ENCODE measurements at regions not wholly inside any gene's neighbourhood (a gene's known extent, or its start where the extent isn't known, plus 50 kb on each side); places are given as distances from the start of the nearest gene placed in this dataset.

- 99% methylated on average over 2 of the region's 2 CpGs for WGBS
- H3K18ac ChIP-seq (ENCODE audit: low read depth in 1 of 2, low read length in 2 of 2) = no peak overlapping the region
- H2BK120ac ChIP-seq (ENCODE audit: low read depth, low read length) = no peak overlapping the region
- H3K4me3 ChIP-seq (ENCODE audit: insufficient read depth in 1 of 2, low read depth in 1 of 2, low read length in 2 of 2) = no peak overlapping the region
- no peak overlapping the region for H3K14ac ChIP-seq (ENCODE audit: low read length in 2 of 2)
- H3K4me2 ChIP-seq (ENCODE audit: low read length, poor library complexity, severe bottlenecking) = no peak overlapping the region
- H2BK15ac ChIP-seq (ENCODE audit: low read depth, poor library complexity, severe bottlenecking) = no peak overlapping the region
- no peak overlapping the region for H3K4ac ChIP-seq (ENCODE audit: low read depth in 1 of 2, low read length in 2 of 2)
- H4K8ac ChIP-seq (ENCODE audit: low read length) = no peak overlapping the region
- H3K36me3 ChIP-seq (ENCODE audit: control insufficient read depth in 1 of 2, insufficient read depth in 2 of 2, low read depth in 1 of 2, low read length in 2 of 2) = no peaks in the 10 kb centered on the region
- no peak for DNase-seq
- no peaks in the 10 kb centered on the region for H3K9me3 ChIP-seq (ENCODE audit: control insufficient read depth, low read length)
- no peaks in the 10 kb centered on the region for H3K27me3 ChIP-seq (ENCODE audit: control insufficient read depth in 1 of 2, insufficient read depth in 1 of 2, low read length in 2 of 2)
- no peak overlapping the region for H4K91ac ChIP-seq (ENCODE audit: low read length)
- no peak overlapping the region for H2BK12ac ChIP-seq (ENCODE audit: low read length in 2 of 2)
- H3K27ac ChIP-seq (ENCODE audit: low read length, poor library complexity, severe bottlenecking) = no peak overlapping the region
- H2AFZ ChIP-seq (ENCODE audit: low read depth, low read length) = no peak overlapping the region
- H3K79me1 ChIP-seq (replicated peaks; ENCODE audit: low read length, poor library complexity, severe bottlenecking) = no peaks in the 10 kb centered on the region
- H2BK5ac ChIP-seq (ENCODE audit: low read depth, low read length, poor library complexity, severe bottlenecking) = no peak overlapping the region
- H3K4me1 ChIP-seq (ENCODE audit: control insufficient read depth, insufficient read depth, low read depth, low read length) = no peaks in the 10 kb centered on the region
- H2AK5ac ChIP-seq (ENCODE audit: low read length, severe bottlenecking) = no peak overlapping the region
- H3K23ac ChIP-seq (ENCODE audit: low read length in 2 of 2) = no peak overlapping the region
- H3K9ac ChIP-seq (ENCODE audit: low read length) = no peak overlapping the region
Measured at GRCh38 chr11:104529906-104530305, 366.0 kb upstream of the PDGFD start.

GRCh38 chr11:104529213-104529612 is 365.3 kb upstream of the PDGFD start:
- H3K27ac ChIP-seq (ENCODE audit: low read length, poor library complexity, severe bottlenecking) = no peak overlapping the region
- H3K4ac ChIP-seq (ENCODE audit: low read depth in 1 of 2, low read length in 2 of 2) = no peak overlapping the region
- no peak overlapping the region for H4K91ac ChIP-seq (ENCODE audit: low read length)
- H2BK5ac ChIP-seq (ENCODE audit: low read depth, low read length, poor library complexity, severe bottlenecking) = no peak overlapping the region
- no peaks in the 10 kb centered on the region for H3K36me3 ChIP-seq (ENCODE audit: control insufficient read depth in 1 of 2, insufficient read depth in 2 of 2, low read depth in 1 of 2, low read length in 2 of 2)
- no peak for DNase-seq
- no peak overlapping the region for H2AFZ ChIP-seq (ENCODE audit: low read depth, low read length)
- H3K9me3 ChIP-seq (ENCODE audit: control insufficient read depth, low read length) = no peaks in the 10 kb centered on the region
- WGBS = no CpG with 5 or more reads among the region's 1 CpG
- no peak overlapping the region for H3K18ac ChIP-seq (ENCODE audit: low read depth in 1 of 2, low read length in 2 of 2)
- H2BK120ac ChIP-seq (ENCODE audit: low read depth, low read length) = no peak overlapping the region
- no peaks in the 10 kb centered on the region for H3K4me1 ChIP-seq (ENCODE audit: control insufficient read depth, insufficient read depth, low read depth, low read length)
- no peak overlapping the region for H3K14ac ChIP-seq (ENCODE audit: low read length in 2 of 2)
- H2AK5ac ChIP-seq (ENCODE audit: low read length, severe bottlenecking) = no peak overlapping the region
- H3K23ac ChIP-seq (ENCODE audit: low read length in 2 of 2) = no peak overlapping the region
- H3K4me2 ChIP-seq (ENCODE audit: low read length, poor library complexity, severe bottlenecking) = no peak overlapping the region
- H2BK15ac ChIP-seq (ENCODE audit: low read depth, poor library complexity, severe bottlenecking) = no peak overlapping the region
- no peak overlapping the region for H3K4me3 ChIP-seq (ENCODE audit: insufficient read depth in 1 of 2, low read depth in 1 of 2, low read length in 2 of 2)
- H3K27me3 ChIP-seq (ENCODE audit: control insufficient read depth in 1 of 2, insufficient read depth in 1 of 2, low read length in 2 of 2) = no peaks in the 10 kb centered on the region
- H2BK12ac ChIP-seq (ENCODE audit: low read length in 2 of 2) = no peak overlapping the region
- no peak overlapping the region for H3K9ac ChIP-seq (ENCODE audit: low read length)
- H3K79me1 ChIP-seq (replicated peaks; ENCODE audit: low read length, poor library complexity, severe bottlenecking) = no peaks in the 10 kb centered on the region
- no peak overlapping the region for H4K8ac ChIP-seq (ENCODE audit: low read length)

GRCh38 chr11:104526006-104526405 is 362.1 kb upstream of the PDGFD start:
- Histone ChIP-seq H3K4me2 (ENCODE audit: low read length, poor library complexity, severe bottlenecking) (no peak overlapping the region), H2BK120ac (ENCODE audit: low read depth, low read length) (no peak overlapping the region), H2BK15ac (ENCODE audit: low read depth, poor library complexity, severe bottlenecking) (no peak overlapping the region), H3K9ac (ENCODE audit: low read length) (no peak overlapping the region), H3K23ac (ENCODE audit: low read length in 2 of 2) (no peak overlapping the region), H3K14ac (ENCODE audit: low read length in 2 of 2) (no peak overlapping the region), H3K4ac (ENCODE audit: low read depth in 1 of 2, low read length in 2 of 2) (no peak overlapping the region), H2BK5ac (ENCODE audit: low read depth, low read length, poor library complexity, severe bottlenecking) (no peak overlapping the region), H3K18ac (ENCODE audit: low read depth in 1 of 2, low read length in 2 of 2) (no peak overlapping the region), H3K79me1 (replicated peaks; ENCODE audit: low read length, poor library complexity, severe bottlenecking) (no peaks in the 10 kb centered on the region), H3K27me3 (ENCODE audit: control insufficient read depth in 1 of 2, insufficient read depth in 1 of 2, low read length in 2 of 2) (no peaks in the 10 kb centered on the region), H3K27ac (ENCODE audit: low read length, poor library complexity, severe bottlenecking) (no peak overlapping the region), H3K4me1 (ENCODE audit: control insufficient read depth, insufficient read depth, low read depth, low read length) (no peaks in the 10 kb centered on the region), H4K91ac (ENCODE audit: low read length) (no peak overlapping the region), H3K9me3 (ENCODE audit: control insufficient read depth, low read length) (no peaks in the 10 kb centered on the region), H4K8ac (ENCODE audit: low read length) (no peak overlapping the region), H3K36me3 (ENCODE audit: control insufficient read depth in 1 of 2, insufficient read depth in 2 of 2, low read depth in 1 of 2, low read length in 2 of 2) (no peaks in the 10 kb centered on the region), H2AK5ac (ENCODE audit: low read length, severe bottlenecking) (no peak overlapping the region), H2AFZ (ENCODE audit: low read depth, low read length) (no peak overlapping the region), H3K4me3 (ENCODE audit: insufficient read depth in 1 of 2, low read depth in 1 of 2, low read length in 2 of 2) (no peak overlapping the region), H2BK12ac (ENCODE audit: low read length in 2 of 2) (no peak overlapping the region)
- WGBS = 71% methylated on average over 1 of the region's 2 CpGs
- DNase-seq = no peak

- Histone ChIP-seq H3K36me3 (ENCODE audit: control insufficient read depth in 1 of 2, insufficient read depth in 2 of 2, low read depth in 1 of 2, low read length in 2 of 2) (no peaks in the 10 kb centered on the region), H2BK15ac (ENCODE audit: low read depth, poor library complexity, severe bottlenecking) (no peak overlapping the region), H3K14ac (ENCODE audit: low read length in 2 of 2) (no peak overlapping the region), H3K23ac (ENCODE audit: low read length in 2 of 2) (no peak overlapping the region), H2AK5ac (ENCODE audit: low read length, severe bottlenecking) (no peak overlapping the region), H4K8ac (ENCODE audit: low read length) (no peak overlapping the region), H2BK5ac (ENCODE audit: low read depth, low read length, poor library complexity, severe bottlenecking) (no peak overlapping the region), H3K4me3 (ENCODE audit: insufficient read depth in 1 of 2, low read depth in 1 of 2, low read length in 2 of 2) (no peak overlapping the region), H2BK12ac (ENCODE audit: low read length in 2 of 2) (no peak overlapping the region), H3K4me2 (ENCODE audit: low read length, poor library complexity, severe bottlenecking) (no peak overlapping the region), H3K9me3 (ENCODE audit: control insufficient read depth, low read length) (no peaks in the 10 kb centered on the region), H3K18ac (ENCODE audit: low read depth in 1 of 2, low read length in 2 of 2) (no peak overlapping the region), H3K79me1 (replicated peaks; ENCODE audit: low read length, poor library complexity, severe bottlenecking) (no peaks in the 10 kb centered on the region), H3K4me1 (ENCODE audit: control insufficient read depth, insufficient read depth, low read depth, low read length) (no peaks in the 10 kb centered on the region), H4K91ac (ENCODE audit: low read length) (no peak overlapping the region), H2AFZ (ENCODE audit: low read depth, low read length) (no peak overlapping the region), H3K27me3 (ENCODE audit: control insufficient read depth in 1 of 2, insufficient read depth in 1 of 2, low read length in 2 of 2) (no peaks in the 10 kb centered on the region), H3K4ac (ENCODE audit: low read depth in 1 of 2, low read length in 2 of 2) (no peak overlapping the region), H3K27ac (ENCODE audit: low read length, poor library complexity, severe bottlenecking) (no peak overlapping the region), H3K9ac (ENCODE audit: low read length) (no peak overlapping the region), H2BK120ac (ENCODE audit: low read depth, low read length) (no peak overlapping the region)
- no peak for DNase-seq
- 71% methylated on average over 3 of the region's 3 CpGs for WGBS
Measured at GRCh38 chr11:104525416-104525815, 361.5 kb upstream of the PDGFD start.
